Erythroblast (primary cell): ENCODE measurements at regions not wholly inside any gene's neighbourhood (a gene's known extent, or its start where the extent isn't known, plus 50 kb on each side); places are given as distances from the start of the nearest gene placed in this dataset.

Experiments used
- GATA1 ChIP-seq: IDR thresholded peaks from 2 replicates; pipeline ENCODE4 v1.6.1; 2011; ENCODE audit warnings: low read depth, mild to moderate bottlenecking, control low read depth, low read length, moderate library complexity
- POLR2A ChIP-seq: IDR thresholded peaks from 2 replicates; pipeline ENCODE4 v1.6.1; 2011; ENCODE audit warnings: mild to moderate bottlenecking, low read length

GRCh38 chr11:26916805-26917204, 77.1 kb upstream of the FIBIN start:
- TF ChIP-seq POLR2A, result no peak
- no peak for TF ChIP-seq GATA1
